IMR-90 (cell line): ENCODE measurements at regions not wholly inside any gene's neighbourhood (a gene's known extent, or its start where the extent isn't known, plus 50 kb on each side); places are given as distances from the start of the nearest gene placed in this dataset.

Source experiments
- POLR2A ChIP-seq: IDR thresholded peaks from 2 replicates; pipeline ENCODE4 v1.6.1; 2012; ENCODE audit warnings: mild to moderate bottlenecking, low read depth, low read length
- RFX5 ChIP-seq: IDR thresholded peaks from 2 replicates; pipeline ENCODE4 v1.8.0; 2012; ENCODE audit warnings: low read depth, mild to moderate bottlenecking, low read length, moderate library complexity
- SMC3 ChIP-seq: fragments of 150-350 bp; IDR thresholded peaks from 2 replicates; pipeline ENCODE4 v1.6.1; 2016; ENCODE audit warnings: low read depth, mild to moderate bottlenecking, antibody characterized with exemption, low read length, moderate library complexity
- TF ChIP-seq, protein P1 (sequence below): conservative IDR thresholded peaks from 2 replicates; pipeline ENCODE4 v1.5.1; 2012; ENCODE audit warnings: mild to moderate bottlenecking, low read depth, low read length, improper control_type of control experiment
- TF ChIP-seq, protein P2 (sequence below): fragments of 150-350 bp; IDR thresholded peaks from 2 replicates; pipeline ENCODE4 v1.6.1; 2016; ENCODE audit warnings: low read depth, mild to moderate bottlenecking, low read length, moderate library complexity, borderline replicate concordance

DNA sequence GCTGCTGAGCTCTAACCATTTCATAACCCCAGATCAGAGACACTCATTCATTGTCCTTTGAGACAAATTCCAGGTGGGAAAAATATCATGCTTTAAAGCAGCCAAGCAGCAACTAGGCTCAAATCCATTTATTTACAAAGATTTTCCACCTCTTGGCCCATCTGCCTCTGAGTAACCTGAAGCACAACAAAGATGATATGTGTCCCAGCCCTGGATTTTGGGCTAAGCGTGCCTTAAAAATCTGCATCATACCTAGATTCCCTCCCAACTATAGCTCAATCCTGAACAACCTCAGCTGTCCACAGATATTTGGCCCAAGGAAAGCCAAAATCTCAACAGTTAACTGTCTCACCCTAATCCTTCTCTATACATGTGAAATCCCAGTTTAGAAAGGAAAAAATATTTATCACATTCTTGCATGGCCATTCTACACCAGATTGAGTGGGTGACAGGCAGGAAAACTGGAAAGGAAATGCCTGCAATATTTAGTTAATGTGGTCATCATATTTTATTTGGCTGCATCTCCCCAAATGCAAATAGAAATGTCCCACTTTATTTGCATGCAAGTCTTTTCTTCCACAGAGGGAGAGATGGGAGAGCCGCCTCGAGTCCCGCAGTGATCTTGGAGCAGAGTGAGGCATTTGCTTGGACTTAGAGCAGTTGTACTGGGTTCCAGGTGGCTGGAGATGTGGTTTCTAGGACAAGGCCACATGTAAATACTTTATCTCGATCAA lies 146.4 kb upstream of the EOLA2 start:
- TF ChIP-seq, protein P1, sequence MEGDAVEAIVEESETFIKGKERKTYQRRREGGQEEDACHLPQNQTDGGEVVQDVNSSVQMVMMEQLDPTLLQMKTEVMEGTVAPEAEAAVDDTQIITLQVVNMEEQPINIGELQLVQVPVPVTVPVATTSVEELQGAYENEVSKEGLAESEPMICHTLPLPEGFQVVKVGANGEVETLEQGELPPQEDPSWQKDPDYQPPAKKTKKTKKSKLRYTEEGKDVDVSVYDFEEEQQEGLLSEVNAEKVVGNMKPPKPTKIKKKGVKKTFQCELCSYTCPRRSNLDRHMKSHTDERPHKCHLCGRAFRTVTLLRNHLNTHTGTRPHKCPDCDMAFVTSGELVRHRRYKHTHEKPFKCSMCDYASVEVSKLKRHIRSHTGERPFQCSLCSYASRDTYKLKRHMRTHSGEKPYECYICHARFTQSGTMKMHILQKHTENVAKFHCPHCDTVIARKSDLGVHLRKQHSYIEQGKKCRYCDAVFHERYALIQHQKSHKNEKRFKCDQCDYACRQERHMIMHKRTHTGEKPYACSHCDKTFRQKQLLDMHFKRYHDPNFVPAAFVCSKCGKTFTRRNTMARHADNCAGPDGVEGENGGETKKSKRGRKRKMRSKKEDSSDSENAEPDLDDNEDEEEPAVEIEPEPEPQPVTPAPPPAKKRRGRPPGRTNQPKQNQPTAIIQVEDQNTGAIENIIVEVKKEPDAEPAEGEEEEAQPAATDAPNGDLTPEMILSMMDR, result no peak
- TF ChIP-seq RFX5 (no peak), POLR2A (no peak), SMC3 (no peak)
- TF ChIP-seq, protein P2, sequence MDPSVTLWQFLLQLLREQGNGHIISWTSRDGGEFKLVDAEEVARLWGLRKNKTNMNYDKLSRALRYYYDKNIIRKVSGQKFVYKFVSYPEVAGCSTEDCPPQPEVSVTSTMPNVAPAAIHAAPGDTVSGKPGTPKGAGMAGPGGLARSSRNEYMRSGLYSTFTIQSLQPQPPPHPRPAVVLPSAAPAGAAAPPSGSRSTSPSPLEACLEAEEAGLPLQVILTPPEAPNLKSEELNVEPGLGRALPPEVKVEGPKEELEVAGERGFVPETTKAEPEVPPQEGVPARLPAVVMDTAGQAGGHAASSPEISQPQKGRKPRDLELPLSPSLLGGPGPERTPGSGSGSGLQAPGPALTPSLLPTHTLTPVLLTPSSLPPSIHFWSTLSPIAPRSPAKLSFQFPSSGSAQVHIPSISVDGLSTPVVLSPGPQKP, result no peak
